ENCODE measurements at regions not wholly inside any gene's neighbourhood (a gene's known extent, or its start where the extent isn't known, plus 50 kb on each side); places are given as distances from the start of the nearest gene placed in this dataset.
A peak's percentile ranks its signal among the peaks of the same experiment; 100 is the strongest.
"Not testable (repeated sequence)": the region's sequence is repeated elsewhere in the genome, so short reads cannot be mapped to it uniquely, and the experiment has no call there.

DNA sequence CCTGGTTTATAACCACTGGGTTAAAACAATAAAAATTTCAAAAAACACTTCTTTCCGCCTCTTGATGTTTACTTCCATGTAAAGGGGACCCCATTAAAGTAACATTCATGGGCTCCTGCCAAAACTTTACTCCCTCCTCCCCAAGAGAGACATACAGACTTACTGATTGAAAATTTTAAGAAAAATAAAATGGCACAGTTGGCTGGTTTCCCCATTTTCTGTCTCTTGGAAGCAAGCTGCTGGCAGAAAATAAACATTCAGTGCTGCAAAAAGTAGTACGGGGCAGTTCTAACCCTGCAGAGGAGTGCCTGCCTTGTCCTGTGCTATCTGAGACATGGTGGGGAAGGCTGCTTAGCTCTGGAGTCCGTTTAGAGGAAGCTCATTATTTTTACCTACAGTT, 187.3 kb upstream of the INTU start:
- peak; percentile 77 for FAIRE-seq

DNA sequence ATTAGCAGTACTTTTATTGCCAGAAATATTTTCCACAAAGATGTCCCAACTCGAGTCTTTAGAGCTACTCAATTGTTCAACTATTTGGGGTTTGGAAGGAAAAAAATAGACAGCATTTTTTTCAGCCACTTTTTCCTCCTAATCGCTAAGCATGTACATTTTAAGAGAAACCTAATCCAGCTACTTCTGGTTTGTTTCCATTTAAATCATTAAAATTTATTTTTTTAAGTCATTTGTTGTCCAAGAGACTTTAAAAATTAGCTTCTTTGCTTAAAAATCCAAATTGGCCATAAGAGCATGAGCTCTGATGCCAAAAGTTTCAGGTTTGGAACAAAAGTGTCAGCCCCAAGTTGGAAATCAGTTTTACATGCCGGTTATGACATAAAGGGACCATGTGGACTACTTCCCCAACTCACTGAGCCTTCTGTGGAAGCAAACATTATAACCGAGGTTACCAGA, 186.3 kb upstream of the INTU start:
- FAIRE-seq: peak; percentile 23

DNA sequence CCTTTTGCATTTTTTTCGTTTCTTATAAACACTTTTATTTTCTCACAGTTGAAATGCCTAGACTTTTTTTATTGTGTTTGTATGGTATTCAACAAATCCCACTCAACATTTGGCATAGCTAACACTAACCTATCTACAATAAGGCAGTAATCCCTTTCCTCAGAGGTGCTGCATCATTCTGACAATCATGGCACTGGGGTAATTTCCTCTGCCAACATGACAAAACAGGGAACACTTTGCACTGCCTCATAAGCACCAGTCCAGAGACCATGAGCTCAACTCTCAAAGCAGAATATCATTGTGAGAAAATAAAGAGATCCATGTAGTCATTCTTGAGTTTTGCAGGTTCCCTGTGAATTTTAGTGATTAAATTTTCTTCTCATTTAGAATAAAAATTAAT, 183.8 kb upstream of the INTU start:
- no peak for FAIRE-seq

DNA sequence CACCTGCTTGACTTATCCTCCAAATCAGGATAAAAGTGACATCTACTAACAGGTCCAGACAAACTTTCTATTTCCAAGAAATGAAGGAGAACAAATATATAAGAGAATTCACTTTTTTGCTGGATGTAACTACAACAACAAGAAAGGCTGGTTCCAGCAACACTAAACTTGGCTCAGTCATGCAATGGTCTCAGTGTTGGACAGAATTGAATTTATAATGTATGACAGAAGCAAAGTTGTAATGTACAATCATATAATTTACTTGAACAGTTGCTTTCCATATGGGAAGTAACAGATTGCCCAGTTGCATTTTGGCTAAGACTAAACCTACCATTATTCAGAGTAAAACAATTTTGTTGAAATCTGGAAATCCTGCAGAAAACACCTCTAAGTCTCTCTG, 183.3 kb upstream of the INTU start:
- no peak for FAIRE-seq

DNA sequence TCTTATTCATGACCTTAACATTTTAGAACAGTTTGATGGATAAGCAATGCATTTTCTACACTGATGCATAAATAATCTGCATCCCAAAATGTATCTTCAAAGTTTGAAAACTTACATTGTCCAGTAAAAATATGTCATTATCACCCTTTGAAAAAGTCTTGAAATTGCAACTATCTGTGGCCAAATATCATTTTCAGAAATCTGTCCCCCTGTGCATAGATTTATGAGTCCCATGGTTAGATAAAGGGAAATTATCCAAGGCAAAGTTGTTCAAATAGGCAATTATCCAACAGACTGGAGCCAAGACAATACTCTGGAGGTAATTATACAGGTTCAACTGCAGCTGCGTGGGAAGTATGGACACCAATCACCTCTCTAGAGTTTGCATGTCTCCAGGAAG, 182.5 kb upstream of the INTU start:
- no peak for FAIRE-seq

DNA sequence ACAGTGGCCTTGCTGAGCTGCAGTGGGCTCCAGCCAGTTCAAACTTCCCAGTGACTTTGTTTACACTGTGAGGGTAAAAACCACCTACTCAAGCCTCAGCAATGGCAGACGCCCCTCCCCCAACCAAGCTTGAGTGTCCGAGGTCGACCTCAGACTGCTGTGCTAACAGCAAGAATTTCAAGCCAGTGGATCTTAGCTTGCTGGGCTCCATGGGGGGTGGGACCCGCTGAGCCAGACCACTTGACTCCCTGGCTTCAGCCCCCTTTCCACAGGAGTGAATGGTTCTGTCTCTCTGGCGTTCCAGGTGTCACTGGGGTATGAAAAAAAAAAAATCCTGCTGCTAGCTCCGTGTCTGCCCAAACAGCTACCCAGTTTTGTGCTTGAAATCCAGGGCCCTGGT, 168.9 kb upstream of the INTU start:
- FAIRE-seq: no peak

DNA sequence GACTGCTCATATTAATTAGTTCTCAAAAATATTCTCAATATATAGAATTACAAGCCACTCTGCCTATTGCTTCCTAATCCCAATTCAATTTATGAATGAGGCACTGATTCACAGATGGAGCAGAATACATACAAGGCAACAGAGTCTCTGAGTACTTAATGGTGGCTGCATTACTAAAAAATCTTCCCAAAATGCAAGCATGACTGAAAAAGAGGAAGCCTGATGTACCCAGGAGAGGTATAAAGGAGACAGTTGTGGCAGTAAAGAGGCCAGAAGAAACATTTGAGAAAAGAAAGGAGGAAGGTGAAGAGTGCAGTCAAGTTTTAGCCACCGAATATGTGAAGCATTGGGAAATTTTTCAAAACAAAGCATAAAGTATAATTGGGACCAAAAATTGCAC, 163.2 kb upstream of the INTU start:
- no peak for FAIRE-seq

DNA sequence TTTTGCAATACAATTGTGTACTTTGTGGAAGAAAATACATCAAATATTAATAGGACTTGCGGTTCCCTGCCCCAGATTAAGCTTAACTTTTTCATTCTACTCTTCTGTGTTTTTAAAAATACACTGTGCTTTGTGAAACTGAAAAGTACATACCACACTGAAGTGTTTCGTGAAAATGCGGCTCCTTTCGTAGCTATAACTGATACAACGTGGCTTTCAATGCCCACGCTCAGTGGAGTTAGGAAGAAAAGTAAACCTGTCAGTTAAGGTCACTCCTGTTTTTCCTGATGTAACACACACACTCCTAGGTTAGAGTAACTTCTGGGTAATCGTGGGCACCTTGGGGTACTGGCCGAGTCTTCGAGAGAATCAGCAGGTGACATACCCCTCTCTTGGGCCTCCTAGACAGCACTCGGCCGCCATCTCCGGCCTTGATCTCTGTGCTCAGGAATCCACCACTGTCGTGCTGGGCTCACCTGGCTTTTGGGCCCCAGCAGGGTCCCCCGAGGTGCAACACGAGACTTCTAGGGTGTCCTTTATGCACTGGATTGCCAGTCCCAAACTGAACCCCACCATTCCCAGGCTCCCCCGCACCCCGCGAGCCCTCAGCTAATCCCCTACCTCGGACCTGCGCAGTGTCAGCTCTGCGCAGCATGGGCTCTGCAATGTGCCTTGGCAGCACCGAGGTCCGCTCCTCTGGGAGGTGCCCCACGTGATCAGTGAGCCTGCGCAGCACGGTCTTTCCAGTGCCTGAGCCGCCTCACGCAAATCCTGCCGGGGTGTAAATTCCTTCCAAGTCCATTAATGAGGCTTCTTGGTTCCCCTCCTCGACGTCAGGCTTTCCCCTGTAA, 162.6 kb upstream of the INTU start:
- FAIRE-seq: no peak

DNA sequence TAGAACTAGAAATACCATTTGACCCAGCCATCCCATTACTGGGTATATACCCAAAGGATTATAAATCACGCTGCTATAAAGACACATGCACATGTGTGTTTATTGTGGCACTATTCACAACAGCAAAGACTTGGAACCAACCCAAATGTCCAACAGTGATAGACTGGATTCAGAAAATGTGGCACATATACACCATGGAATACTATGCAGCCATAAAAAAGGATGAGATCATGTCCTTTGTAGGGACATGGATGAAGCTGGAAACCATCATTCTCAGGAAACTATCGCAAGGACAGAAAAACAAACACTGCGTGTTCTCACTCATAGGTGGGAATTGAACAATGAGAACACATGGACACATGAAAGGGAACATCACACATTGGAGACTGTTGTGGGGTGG, 154.5 kb upstream of the INTU start:
- not testable (repeated sequence) for FAIRE-seq

DNA sequence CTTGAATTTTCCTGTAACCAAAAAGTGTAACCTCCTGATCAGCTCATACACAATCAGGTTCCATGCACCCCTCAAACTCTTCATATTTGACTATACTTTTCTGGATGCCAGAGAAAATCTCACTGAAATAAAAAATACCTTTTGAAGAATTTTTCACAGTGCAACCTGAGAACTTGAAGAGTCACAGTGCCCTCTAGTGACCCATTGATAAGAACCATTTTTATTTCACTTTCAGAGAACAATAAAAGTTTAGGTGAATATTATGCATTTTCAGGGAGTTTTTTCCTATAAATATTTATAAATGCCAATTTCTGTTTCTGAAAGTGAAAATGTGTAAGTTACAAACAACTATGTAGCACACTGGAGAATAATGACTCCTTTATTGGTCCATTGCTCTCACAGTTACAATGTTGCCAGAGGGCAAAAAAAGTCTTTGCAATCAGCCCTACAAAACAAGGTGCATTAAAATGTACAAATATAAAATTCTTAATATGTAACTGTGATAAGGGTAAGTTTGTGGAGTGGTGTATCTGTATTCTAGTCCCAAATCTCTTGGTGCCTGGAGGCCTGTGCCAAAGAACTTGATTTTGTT, 153.6 kb upstream of the INTU start:
- FAIRE-seq: peak; percentile 89

DNA sequence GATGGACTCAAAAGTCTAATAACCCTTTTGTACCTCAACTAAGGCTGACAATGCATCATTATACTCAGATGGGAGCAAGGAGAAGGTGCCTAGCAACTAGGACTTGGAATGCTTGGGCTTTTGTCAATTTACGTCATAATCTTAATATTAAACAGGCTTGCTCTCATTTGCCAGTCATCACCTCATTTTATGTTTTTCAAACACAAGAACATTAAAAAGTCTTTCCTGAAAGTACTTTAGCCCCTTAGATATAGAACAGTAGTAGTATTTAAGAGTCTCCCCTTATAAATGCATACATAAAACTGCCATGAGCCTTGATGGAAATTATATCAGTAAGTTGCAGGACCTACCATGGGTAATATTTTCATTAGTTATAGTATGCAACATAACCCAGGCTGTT, 150.7 kb upstream of the INTU start:
- no peak for FAIRE-seq

DNA sequence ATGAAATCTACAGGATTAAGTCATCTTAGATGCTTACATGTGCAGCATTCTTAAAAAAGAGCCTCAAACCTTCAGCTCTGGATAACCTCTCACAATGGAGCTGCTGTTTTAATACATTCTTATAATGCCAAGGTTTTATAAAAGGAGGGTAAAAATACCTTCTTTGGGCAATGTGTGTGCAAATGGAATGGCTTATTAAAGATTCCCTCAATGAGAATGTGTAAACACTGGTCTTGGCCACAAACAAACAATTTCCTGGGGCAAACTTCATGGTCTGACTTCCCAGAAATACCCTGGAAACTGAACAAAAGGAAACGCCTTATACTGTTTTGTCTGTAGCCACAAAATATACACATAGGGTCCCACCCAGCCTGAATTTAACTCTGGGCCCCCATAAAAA, 148.6 kb upstream of the INTU start:
- FAIRE-seq: no peak

DNA sequence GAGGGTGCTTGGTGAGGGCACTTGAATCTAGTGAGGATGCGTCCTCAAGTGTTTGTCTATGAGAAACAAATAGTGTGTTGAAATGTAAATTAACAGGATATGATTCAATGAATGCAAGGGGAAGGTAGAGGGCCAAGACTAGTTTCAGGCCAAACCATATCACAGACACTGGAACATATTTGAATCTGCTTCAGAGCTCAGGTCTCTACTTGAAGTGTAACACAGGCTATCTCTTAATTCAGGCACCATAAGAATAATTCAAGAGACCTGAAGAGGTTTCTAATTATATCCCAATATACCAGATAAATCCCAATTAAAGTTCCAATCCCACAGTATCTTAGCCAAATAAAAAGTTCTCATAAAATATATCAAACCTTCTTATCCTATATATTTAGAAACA, 146.5 kb upstream of the INTU start:
- FAIRE-seq: no peak

DNA sequence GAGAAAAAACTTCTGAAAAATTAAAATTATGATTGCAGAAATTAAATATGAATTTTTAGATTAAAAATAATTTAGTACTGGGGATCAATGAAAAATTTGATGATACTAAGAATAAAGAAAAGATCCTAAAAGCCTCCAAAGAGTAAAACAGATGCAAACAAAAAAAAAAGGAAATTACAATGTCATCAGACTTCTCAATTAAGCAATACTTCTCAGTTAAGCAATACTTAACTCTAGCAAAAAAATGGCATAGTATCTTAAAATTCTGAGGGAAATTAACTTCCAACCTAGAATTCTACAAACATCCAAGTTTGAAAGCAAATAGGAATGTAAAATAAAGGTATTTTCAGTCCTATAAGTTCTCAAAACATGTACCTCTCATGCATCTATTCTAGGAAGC, 141.2 kb upstream of the INTU start:
- peak; percentile 80 for FAIRE-seq

DNA sequence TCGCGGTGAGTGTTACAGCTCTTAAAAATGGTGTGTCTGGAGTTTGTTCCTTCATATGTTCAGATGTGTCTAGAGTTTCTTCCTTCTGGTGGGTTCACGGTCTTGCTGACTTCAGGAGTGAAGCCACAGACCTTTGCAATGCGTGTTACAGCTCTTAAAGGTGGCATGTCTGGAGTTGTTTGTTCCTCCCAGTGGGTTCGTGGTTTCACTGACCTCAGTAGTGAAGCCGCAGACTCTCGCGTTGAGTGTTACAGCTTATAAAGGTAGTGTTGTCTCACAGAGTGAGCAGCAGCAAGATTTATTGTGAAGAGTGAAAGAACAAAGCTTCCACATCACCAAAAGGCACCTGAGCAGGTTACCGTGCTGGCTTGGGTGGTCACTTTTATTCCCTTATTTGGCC, 135.9 kb upstream of the INTU start:
- FAIRE-seq: not testable (repeated sequence)

DNA sequence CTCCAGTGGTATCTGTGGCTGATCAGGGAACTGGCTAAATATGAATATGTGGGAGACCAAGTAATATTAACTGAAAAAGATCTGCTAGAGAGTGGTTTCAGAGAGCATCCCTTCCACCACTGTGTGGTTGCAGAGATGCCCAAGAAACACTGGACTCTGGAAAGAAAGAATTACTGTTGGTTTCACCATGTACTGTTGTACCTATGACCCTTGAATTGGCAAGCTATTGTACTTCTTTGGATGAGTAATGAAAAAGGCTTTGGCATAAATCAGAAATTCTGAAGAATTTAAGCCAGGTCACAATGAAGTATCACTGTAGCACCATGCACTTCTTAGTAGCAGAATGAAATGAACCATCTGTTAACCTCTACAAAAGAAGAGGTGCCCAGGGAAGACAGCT, 134.4 kb upstream of the INTU start:
- no peak for FAIRE-seq

DNA sequence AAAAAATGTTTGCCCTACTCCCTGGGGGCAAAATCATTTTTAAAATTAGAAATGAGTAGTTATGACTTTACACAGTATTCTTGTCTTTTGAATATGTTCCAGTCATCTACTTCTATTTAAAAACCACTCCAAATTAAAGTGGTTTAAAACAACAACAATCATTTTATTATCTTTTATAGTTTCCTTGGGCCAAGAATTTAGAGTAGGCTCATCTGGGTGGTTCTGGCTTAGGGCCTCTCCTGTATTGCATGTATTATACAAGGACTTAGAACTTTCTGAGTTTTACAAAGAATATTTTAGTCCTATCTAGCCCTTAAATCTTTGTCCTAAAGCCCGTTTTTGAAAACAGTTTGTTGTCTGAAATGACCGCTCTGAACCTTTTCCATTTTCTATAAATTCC, 132.5 kb upstream of the INTU start:
- FAIRE-seq: no peak

DNA sequence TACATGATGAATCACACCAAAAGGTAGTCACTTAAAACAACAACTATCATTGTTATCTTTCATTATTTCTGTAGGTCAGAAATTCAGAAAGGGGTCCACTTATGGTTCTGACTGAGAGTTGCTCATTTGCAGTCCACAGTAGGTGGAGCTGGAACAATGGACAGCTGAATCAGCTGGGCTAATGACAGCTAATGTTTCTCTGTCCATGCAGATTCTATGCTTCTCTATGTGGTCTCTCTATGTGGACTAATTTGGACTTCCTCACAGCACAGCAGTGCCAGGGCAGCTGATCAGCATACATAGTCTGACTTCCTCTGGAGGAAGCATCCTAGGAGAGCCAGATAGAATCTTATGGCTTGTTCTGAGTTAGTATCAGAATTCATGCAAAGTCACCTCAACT, 131.7 kb upstream of the INTU start:
- no peak for FAIRE-seq

DNA sequence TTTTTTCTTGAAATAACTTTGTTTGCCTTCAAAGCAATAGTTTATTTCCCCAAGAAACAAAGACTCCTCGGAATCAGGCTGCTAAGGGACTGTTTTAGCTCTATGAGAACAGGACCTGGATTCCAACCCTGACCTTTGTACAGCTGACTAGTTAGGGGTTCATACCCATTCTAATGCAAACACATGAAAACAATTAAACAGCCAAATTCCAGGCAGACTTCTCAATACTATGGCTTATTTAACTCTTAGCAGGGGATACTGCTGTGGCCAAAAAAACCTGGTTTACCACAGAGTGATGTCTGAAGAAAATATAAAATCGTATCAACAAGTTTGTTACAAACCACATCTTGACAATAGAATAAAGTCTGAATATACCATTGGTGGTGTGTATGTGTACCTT, 129.6 kb upstream of the INTU start:
- FAIRE-seq: no peak

DNA sequence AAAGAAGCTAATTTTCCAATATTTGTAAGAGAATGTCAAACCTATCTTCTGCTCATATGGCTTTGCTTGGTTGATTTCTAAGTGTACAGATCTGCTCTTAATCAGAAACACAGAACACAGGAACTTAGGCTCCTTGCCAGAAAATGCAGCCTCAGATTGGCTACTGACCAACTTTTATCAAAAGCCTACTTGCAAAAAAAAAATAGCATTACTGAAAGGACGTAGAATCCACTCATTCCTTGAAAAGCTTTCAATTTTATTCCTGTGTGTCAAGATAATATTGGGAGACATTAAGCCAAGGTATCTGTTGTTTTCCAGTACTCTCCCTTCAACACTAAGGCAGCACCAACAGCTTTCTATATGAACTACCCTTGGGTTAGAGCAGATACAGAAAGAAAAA, 127.6 kb upstream of the INTU start:
- FAIRE-seq: no peak

DNA sequence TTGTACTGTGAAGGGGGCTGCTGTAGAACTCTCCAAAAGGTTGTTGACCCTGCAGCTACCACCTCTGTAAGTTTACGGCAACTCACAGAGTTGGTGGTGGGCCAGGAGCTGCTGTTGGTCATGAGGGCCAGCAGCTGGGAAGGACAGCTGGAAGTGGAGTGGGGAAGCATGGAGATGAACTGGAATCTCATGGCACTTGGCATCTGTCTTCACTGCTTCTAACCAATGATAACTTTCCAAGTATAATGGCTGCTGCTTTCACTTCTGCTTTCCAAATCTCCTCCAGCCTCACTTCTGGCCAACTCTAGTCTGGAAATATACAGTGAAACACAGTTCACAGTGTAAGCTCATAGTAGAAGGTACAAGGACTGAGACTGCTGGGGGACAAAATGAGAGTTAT, 126.5 kb upstream of the INTU start:
- no peak for FAIRE-seq

DNA sequence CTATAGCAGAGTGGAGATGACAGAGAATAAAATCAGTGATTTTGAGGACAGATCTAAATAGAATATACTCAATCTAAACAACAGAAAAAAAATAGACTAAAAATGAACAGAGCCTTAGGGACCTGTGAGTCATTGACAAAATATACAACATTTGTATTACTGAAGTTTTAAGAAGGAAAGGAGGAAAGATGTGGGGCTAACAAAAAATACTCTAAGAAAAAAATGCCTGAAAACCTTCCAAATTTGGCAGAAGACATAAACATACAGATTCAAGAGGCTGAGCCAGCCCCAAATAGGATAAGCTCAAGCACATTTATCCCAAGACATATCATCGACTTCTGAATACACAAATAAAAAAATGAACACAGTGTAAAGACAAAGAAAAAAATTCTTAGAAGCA, 123.6 kb upstream of the INTU start:
- FAIRE-seq: no peak

DNA sequence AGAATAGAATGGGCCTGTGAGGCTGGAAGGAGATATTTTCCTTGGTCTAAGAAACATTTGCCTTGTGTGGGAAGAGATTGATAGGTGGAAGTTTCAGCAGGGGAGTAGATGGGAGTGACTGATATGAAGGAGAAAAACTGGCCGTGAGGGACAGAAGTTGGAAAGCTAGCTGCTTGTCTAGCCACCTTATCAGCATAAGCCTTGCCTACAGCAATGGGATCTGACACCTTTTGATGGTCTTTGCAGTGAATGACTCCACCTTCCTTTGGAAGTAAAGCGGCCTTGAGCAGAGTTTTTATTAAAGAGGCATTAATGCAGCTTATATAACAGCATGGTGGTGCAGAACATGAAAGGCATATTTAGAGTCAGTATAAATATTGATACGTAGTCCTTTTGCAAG, 120.1 kb upstream of the INTU start:
- FAIRE-seq: not testable (repeated sequence)

DNA sequence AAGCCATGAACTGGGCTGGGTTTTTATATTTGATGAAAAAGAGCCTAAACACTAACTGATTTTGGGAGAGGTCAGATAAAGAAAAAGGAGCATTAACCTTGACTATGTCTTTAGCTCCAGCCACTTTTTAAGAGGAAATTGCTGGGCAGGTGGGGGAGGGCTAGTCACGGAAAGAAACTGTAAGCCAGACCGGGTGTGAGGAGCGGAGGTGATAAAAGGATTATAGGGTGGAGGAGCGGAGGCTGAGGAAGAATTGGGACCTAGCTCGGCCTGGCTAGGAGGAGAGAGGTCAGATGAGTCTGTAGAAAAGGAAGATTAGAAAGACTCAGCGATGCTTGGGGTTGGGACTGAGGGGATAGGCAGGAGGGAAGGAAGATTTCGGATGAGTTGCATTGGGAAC, 117.5 kb upstream of the INTU start:
- FAIRE-seq: not testable (repeated sequence)

DNA sequence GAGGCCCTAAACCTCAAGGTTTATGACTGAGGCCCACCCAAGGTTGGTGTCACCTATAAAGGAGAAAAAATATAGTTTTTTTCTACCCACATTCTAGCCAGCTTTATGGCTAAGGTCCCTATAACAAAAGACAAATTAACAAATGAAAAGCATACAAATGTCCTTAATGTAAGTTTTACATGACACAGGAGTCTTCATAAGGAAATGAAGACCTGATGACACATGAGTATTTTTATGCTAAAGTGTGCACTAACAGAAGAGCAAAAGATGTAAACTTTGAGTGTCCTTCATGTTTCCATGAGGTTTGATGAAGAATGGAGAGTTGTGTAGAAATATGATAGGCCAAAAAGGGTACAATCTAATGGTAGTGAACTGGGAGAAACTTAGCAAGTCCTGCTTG, 114.7 kb upstream of the INTU start:
- FAIRE-seq: no peak

All from endometrium (tissue), 2 donors.